IMR-90 (cell line): ENCODE measurements at regions not wholly inside any gene's neighbourhood (a gene's known extent, or its start where the extent isn't known, plus 50 kb on each side); places are given as distances from the start of the nearest gene placed in this dataset.

Source experiments
- ATAC-seq: fragments of 200-7000 bp; cut with Tn5 transposase; 2 replicates; pipeline ENCODE4 v1.9.1; 2020; ENCODE audit warnings: low read depth, mild to moderate bottlenecking, moderate library complexity
- BruUV-seq: library from RNA; stranded (reverse); fragments of 400-500 nt; replicated peaks from 2 replicates; lab custom pipeline; 2021; lab: Mats Ljungman, UMichigan
- CTCF ChIA-PET: fragments of 300-600 bp; formaldehyde crosslinking; extraction: SDS; loops from one replicate; lab custom pipeline; 2021; ENCODE audit warnings: antibody characterized with exemption; lab: Yijun Ruan, JAX
- POLR2A ChIA-PET: fragments of 300-600 bp; sonication (Branson Sonifier 250); formaldehyde crosslinking; loops from one replicate; lab custom pipeline; 2022; ENCODE audit warnings: antibody characterized with exemption; ENCODE audit not compliant: unreplicated experiment; lab: Charles Lee
- DNase-seq: peaks from one replicate; pipeline ENCODE4 v3.0.0; 2013
- H2AFZ ChIP-seq: replicated peaks from 2 replicates; pipeline ENCODE3; 2013; ENCODE audit warnings: low read length, mild to moderate bottlenecking; ENCODE audit not compliant: poor library complexity
- H2AK5ac ChIP-seq: 2 replicates; pipeline ENCODE4 v1.6.1; 2013; ENCODE audit warnings: low read depth, low read length, inconsistent platforms
- H2AK9ac ChIP-seq: replicated peaks from 2 replicates; pipeline ENCODE3; 2013; ENCODE audit warnings: mild to moderate bottlenecking, low read depth, low read length, moderate library complexity; ENCODE audit not compliant: poor library complexity
- H2BK120ac ChIP-seq: 2 replicates; pipeline ENCODE4 v1.6.1; 2013; ENCODE audit warnings: low read depth, low read length, inconsistent platforms
- H2BK15ac ChIP-seq: 3 replicates; pipeline ENCODE4 v1.6.1; 2013; ENCODE audit warnings: low read depth, low read length, inconsistent platforms
- H2BK20ac ChIP-seq: 2 replicates; pipeline ENCODE4 v1.6.1; 2013; ENCODE audit warnings: low read depth, mild to moderate bottlenecking, inconsistent platforms, low read length, moderate library complexity
- H2BK5ac ChIP-seq: 2 replicates; pipeline ENCODE4 v1.6.1; 2013; ENCODE audit warnings: mild to moderate bottlenecking, low read depth, low read length, inconsistent platforms; ENCODE audit not compliant: poor library complexity, severe bottlenecking
- H3K14ac ChIP-seq: replicated peaks from 2 replicates; pipeline ENCODE4 v1.6.1; 2013; ENCODE audit warnings: low read depth, low read length, inconsistent platforms
- H3K18ac ChIP-seq: 2 replicates; pipeline ENCODE4 v1.6.1; 2013; ENCODE audit warnings: low read depth, low read length, control low read depth
- H3K23ac ChIP-seq: 2 replicates; pipeline ENCODE4 v1.6.1; 2013; ENCODE audit warnings: low read depth, low read length, inconsistent platforms
- H3K27ac ChIP-seq: 2 replicates; pipeline ENCODE4 v1.5.1; 2013; ENCODE audit warnings: mild to moderate bottlenecking, control low read depth, low read length; ENCODE audit not compliant: insufficient read depth
- H3K27me3 ChIP-seq: 2 replicates; pipeline ENCODE4 v1.6.1; 2013; ENCODE audit warnings: low read length; ENCODE audit not compliant: control insufficient read depth, insufficient read depth
- H3K36me3 ChIP-seq: 2 replicates; pipeline ENCODE4 v1.6.1; 2013; ENCODE audit warnings: low read length, mixed read lengths; ENCODE audit not compliant: control insufficient read depth, insufficient read depth
- H3K4ac ChIP-seq: 2 replicates; pipeline ENCODE4 v1.6.1; 2013; ENCODE audit warnings: low read depth, low read length, inconsistent platforms
- H3K4me1 ChIP-seq: 2 replicates; pipeline ENCODE4 v1.6.1; 2013; ENCODE audit warnings: low read length, mixed read lengths; ENCODE audit not compliant: control insufficient read depth, insufficient read depth
- H3K4me2 ChIP-seq: 2 replicates; pipeline ENCODE4 v1.6.1; 2013; ENCODE audit warnings: low read depth, mild to moderate bottlenecking, control low read depth, low read length, moderate library complexity
- H3K4me3 ChIP-seq: 2 replicates; pipeline ENCODE4 v1.5.1; 2013; ENCODE audit warnings: low read depth, mild to moderate bottlenecking, control low read depth, low read length, moderate library complexity; ENCODE audit not compliant: insufficient read depth
- H3K56ac ChIP-seq: 2 replicates; pipeline ENCODE4 v1.6.1; 2013; ENCODE audit warnings: low read length, inconsistent platforms; ENCODE audit not compliant: insufficient read depth; ENCODE audit errors: extremely low read depth
- H3K79me1 ChIP-seq, 2 experiments: 2 replicates each; pipeline ENCODE4 v1.6.1; 2013; ENCODE audit warnings: low read length in 2 of 2, inconsistent platforms in 1 of 2, low read depth in 1 of 2
- H3K9ac ChIP-seq: 2 replicates; pipeline ENCODE4 v1.6.1; 2013; ENCODE audit warnings: low read depth, low read length, control low read depth
- H3K9me1 ChIP-seq: 2 replicates; pipeline ENCODE4 v1.6.1; 2013; ENCODE audit warnings: low read length, inconsistent platforms; ENCODE audit not compliant: insufficient read depth
- H3K9me3 ChIP-seq: 2 replicates; pipeline ENCODE4 v1.6.1; 2013; ENCODE audit warnings: low read length; ENCODE audit not compliant: control insufficient read depth, insufficient read depth
- H4K20me1 ChIP-seq: 2 replicates; pipeline ENCODE4 v1.6.1; 2013; ENCODE audit warnings: low read length, inconsistent platforms; ENCODE audit not compliant: insufficient read depth
- H4K5ac ChIP-seq: 2 replicates; pipeline ENCODE4 v1.6.1; 2013; ENCODE audit warnings: mild to moderate bottlenecking, low read depth, low read length, control low read depth
- H4K8ac ChIP-seq, 2 experiments: 2 replicates each; pipeline ENCODE4 v1.6.1; 2013; ENCODE audit warnings: low read depth in 2 of 2, low read length in 2 of 2, control low read depth in 1 of 2, inconsistent platforms in 1 of 2
- H4K91ac ChIP-seq: 2 replicates; pipeline ENCODE4 v1.6.1; 2013; ENCODE audit warnings: low read depth, low read length, inconsistent platforms; ENCODE audit not compliant: insufficient read depth
- CHD1 ChIP-seq: IDR thresholded peaks from 2 replicates; pipeline ENCODE4 v1.6.1; 2012; ENCODE audit warnings: low read depth, low read length, improper control_type of control experiment
- FOS ChIP-seq: fragments of 150-350 bp; IDR thresholded peaks from 2 replicates; pipeline ENCODE4 v1.6.1; 2016; ENCODE audit warnings: low read depth, low read length
- MAZ ChIP-seq: IDR thresholded peaks from 2 replicates; pipeline ENCODE4 v1.6.1; 2012; ENCODE audit warnings: low read depth, mild to moderate bottlenecking, low read length, improper control_type of control experiment, moderate library complexity, borderline replicate concordance
- MXI1 ChIP-seq: IDR thresholded peaks from 2 replicates; pipeline ENCODE4 v1.6.1; 2012; ENCODE audit warnings: low read depth, mild to moderate bottlenecking, low read length, moderate library complexity, borderline replicate concordance
- RFX5 ChIP-seq: IDR thresholded peaks from 2 replicates; pipeline ENCODE4 v1.8.0; 2012; ENCODE audit warnings: low read depth, mild to moderate bottlenecking, low read length, moderate library complexity
- SMC3 ChIP-seq: fragments of 150-350 bp; IDR thresholded peaks from 2 replicates; pipeline ENCODE4 v1.6.1; 2016; ENCODE audit warnings: low read depth, mild to moderate bottlenecking, antibody characterized with exemption, low read length, moderate library complexity
- WGBS, 2 experiments: methylation state at CpG; one replicate each; pipeline versions ENCODE4 v1.1.5 to v1.1.7; 2013; ENCODE audit warnings: missing lambda C conversion rate in 2 of 2; ENCODE audit not compliant: insufficient read length in 1 of 2; ENCODE audit errors: extremely low coverage in 2 of 2; 5-methylcytosine and 5-hydroxymethylcytosine counted together
- dilution Hi-C: fragments of 300-500 bp; cut with HindIII; formaldehyde crosslinking; loops from one replicate; pipeline ENCODE4 v1.14.3; 2018; ENCODE audit warnings: low sequenced_read_pairs; ENCODE audit not compliant: unreplicated experiment
- in situ Hi-C: fragments of 300-500 bp; cut with MboI; formaldehyde crosslinking; loops from 3 replicates; pipeline ENCODE4 v1.14.3; 2019; ENCODE audit warnings: low sequenced_read_pairs, inconsistent platforms, mixed read lengths
- intact Hi-C: fragments of 100-400 bp; cut with micrococcal nuclease; formaldehyde crosslinking; loops from 2 replicates; pipeline ENCODE4 v1.10.0; 2022
- TF ChIP-seq, protein P1 (sequence below): conservative IDR thresholded peaks from 2 replicates; pipeline ENCODE4 v1.5.1; 2012; ENCODE audit warnings: mild to moderate bottlenecking, low read depth, low read length, improper control_type of control experiment
- TF ChIP-seq, protein P2 (sequence below): fragments of 150-350 bp; IDR thresholded peaks from 2 replicates; pipeline ENCODE4 v1.6.1; 2017; ENCODE audit warnings: mild to moderate bottlenecking, antibody characterized with exemption, low read length, low read depth

DNA sequence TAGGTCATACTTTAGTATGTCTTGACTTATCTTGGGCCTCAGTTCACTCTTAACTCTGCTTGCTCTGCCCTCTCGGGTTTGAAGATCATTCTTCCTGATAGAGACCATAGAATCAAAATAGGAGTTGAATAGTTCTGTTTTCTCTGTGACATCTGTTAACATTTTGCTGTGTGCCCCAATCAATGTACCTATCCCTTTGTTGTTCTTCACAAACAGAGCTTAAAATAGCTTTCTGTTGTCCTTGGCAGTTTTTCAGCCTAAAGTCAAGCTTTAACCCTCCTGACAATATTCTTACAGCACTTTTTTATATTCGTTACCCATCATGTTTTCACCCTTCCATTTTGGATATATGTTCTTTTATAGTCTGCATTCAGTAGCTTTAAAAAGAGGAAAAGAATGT lies 724.5 kb upstream of the FANCL start:
- CTCF ChIA-PET = interaction anchor here (0.9 to 1.5 kb wide), 2 partner anchors 8 to 32 kb away, joined by 3 to 4 read pairs; no protein-coding TSS in a partner anchor
- no peak overlapping the region for H3K14ac ChIP-seq
- no peak overlapping the region for H3K56ac ChIP-seq
- in situ Hi-C loops = no loop called here
- H3K23ac ChIP-seq = no peak overlapping the region
- BruUV-seq = no TSS peak
- H3K4me3 ChIP-seq = no peak overlapping the region
- TF ChIP-seq SMC3 = no peak
- no peak for TF ChIP-seq FOS
- TF ChIP-seq, protein P1, sequence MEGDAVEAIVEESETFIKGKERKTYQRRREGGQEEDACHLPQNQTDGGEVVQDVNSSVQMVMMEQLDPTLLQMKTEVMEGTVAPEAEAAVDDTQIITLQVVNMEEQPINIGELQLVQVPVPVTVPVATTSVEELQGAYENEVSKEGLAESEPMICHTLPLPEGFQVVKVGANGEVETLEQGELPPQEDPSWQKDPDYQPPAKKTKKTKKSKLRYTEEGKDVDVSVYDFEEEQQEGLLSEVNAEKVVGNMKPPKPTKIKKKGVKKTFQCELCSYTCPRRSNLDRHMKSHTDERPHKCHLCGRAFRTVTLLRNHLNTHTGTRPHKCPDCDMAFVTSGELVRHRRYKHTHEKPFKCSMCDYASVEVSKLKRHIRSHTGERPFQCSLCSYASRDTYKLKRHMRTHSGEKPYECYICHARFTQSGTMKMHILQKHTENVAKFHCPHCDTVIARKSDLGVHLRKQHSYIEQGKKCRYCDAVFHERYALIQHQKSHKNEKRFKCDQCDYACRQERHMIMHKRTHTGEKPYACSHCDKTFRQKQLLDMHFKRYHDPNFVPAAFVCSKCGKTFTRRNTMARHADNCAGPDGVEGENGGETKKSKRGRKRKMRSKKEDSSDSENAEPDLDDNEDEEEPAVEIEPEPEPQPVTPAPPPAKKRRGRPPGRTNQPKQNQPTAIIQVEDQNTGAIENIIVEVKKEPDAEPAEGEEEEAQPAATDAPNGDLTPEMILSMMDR = no peak
- no peak for TF ChIP-seq MAZ
- TF ChIP-seq CHD1 = no peak
- TF ChIP-seq RFX5 = no peak
- TF ChIP-seq MXI1 = no peak
- TF ChIP-seq, protein P2, sequence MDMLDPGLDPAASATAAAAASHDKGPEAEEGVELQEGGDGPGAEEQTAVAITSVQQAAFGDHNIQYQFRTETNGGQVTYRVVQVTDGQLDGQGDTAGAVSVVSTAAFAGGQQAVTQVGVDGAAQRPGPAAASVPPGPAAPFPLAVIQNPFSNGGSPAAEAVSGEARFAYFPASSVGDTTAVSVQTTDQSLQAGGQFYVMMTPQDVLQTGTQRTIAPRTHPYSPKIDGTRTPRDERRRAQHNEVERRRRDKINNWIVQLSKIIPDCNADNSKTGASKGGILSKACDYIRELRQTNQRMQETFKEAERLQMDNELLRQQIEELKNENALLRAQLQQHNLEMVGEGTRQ = no peak
- H3K9ac ChIP-seq = no peak overlapping the region
- no peaks in the 10 kb centered on the region for H3K9me3 ChIP-seq
- H3K18ac ChIP-seq = no peak overlapping the region
- H3K4me1 ChIP-seq = no peaks in the 10 kb centered on the region
- no peaks in the 10 kb centered on the region for H4K20me1 ChIP-seq
- H3K4me2 ChIP-seq = no peak overlapping the region
- no peak overlapping the region for H2BK15ac ChIP-seq
- DNase-seq (no peak), ATAC-seq (no peak)
- H2BK20ac ChIP-seq = no peak overlapping the region
- H3K9me1 ChIP-seq = no peaks in the 10 kb centered on the region
- no peak overlapping the region for H3K27ac ChIP-seq
- H3K36me3 ChIP-seq = no peaks in the 10 kb centered on the region
- no peaks in the 10 kb centered on the region for H3K79me1 ChIP-seq
- H3K4ac ChIP-seq = no peak overlapping the region
- POLR2A ChIA-PET = no interaction called here
- no peak overlapping the region for H2AK5ac ChIP-seq
- no peak overlapping the region for H4K5ac ChIP-seq
- intact Hi-C loops = no loop called here
- H4K8ac ChIP-seq = no peak overlapping the region
- no CpG with 5 or more reads among the region's 2 CpGs for WGBS, 2 experiments
- dilution Hi-C loops = no loop called here
- no peak overlapping the region for H2AK9ac ChIP-seq
- no peak overlapping the region for H2BK5ac ChIP-seq
- H2BK120ac ChIP-seq = no peak overlapping the region
- H2AFZ ChIP-seq = no peak overlapping the region
- no peak overlapping the region for H4K91ac ChIP-seq
- no peaks in the 10 kb centered on the region for H3K27me3 ChIP-seq
